Gastrocnemius medialis (tissue), 4 donors: ENCODE measurements at regions not wholly inside any gene's neighbourhood (a gene's known extent, or its start where the extent isn't known, plus 50 kb on each side); places are given as distances from the start of the nearest gene placed in this dataset.

Source experiments
- CTCF ChIP-seq, 5 experiments: fragments of 450-650 bp in 3 of 5; fragments of 200-600 bp in 2 of 5; sonication (generic) in 2 of 5; IDR thresholded peaks in 4 of 5; conservative IDR thresholded peaks in 1 of 5; 1 replicate in 4 of 5; 2 replicates in 1 of 5; pipeline ENCODE4 v1.5.1; 2016 to 2019; ENCODE audit warnings: antibody characterized with exemption in 5 of 5, mild to moderate bottlenecking in 3 of 5, moderate library complexity in 3 of 5
- POLR2A ChIP-seq, 2 donors: fragments of 450-650 bp; IDR thresholded peaks; one replicate each; pipeline ENCODE4 v1.6.1; 2017; ENCODE audit warnings: antibody characterized with exemption in 2 of 2, mild to moderate bottlenecking in 2 of 2, moderate library complexity in 2 of 2

DNA sequence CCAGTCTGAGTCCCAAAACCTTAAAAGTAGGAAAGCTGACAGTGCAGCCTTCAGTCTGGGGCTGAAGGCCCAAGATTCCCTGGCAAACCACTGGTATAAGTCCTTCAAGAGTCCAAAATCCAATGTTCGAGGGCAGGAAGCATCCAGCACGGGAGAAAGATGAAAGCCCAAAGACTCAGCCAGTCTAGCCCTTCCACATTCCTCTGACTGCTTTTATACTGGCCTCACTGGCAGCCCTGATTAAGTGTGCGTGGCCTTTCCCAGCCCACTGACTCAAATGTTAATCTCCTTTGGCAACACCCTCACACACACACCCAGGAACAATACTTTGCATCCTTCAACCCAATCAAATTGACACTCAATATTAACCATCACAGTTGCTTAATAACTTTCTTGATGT, 372.1 kb upstream of the CCDC196 start:
- TF ChIP-seq POLR2A (IDR thresholded peaks at IDR 0.05) = no peak
- TF ChIP-seq CTCF (IDR thresholded peaks at IDR 0.05 in 4 of 5, conservative IDR thresholded peaks at IDR 0.05 in 1 of 5) = no peak
